D721Med (cell line): ENCODE measurements at regions not wholly inside any gene's neighbourhood (a gene's known extent, or its start where the extent isn't known, plus 50 kb on each side); places are given as distances from the start of the nearest gene placed in this dataset.

Experiments
- DNase-seq: peaks from one replicate; pipeline ENCODE4 v3.0.0; 2011; ENCODE audit warnings: low spot score; ENCODE audit not compliant: insufficient read length
- FAIRE-seq: peaks from 2 replicates; lab custom pipeline; 2011; peaks lifted over from hg19 to GRCh38; lab: Jason Lieb, UNC
- TF ChIP-seq, protein P1 (sequence below): IDR thresholded peaks from 2 replicates; pipeline ENCODE4 v1.5.1; 2012; ENCODE audit warnings: mild to moderate bottlenecking, control low read depth; ENCODE audit not compliant: insufficient read depth; ENCODE audit errors: missing control alignments

DNA sequence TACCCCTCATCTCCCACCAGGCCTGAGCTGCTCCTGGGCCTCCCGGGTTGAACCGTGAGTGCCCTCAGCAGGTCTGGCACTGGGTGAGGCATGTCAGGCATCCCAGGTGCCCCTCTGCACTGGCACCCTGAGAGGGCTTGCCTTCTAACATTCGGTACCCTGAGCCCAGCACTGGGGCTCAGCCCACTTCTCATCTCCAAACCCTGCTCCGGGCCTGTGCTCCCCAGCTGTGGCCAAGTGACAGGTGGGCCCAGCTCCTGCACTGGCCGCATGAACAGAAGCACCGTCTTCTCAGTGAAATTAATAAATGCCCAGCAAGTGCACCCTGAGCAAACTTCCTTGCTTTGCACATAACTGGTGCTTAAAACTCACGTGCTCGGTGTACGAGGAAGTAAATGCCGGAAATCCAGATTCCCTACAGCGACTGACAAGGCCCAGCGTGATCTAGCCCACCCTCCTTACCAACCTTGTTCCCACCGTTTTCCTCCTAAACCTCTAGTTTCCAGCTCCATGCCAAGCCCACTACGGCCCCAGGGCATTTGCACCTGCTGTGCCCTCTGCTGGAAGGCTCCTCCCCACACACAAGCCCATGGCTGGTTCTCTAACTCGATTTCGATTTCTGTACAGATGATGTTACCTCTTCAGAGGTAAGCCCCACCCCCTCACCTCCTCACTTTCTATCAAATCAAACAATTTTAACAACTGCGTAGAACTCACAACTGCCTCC lies 115.2 kb upstream of the NCOR2 start:
- TF ChIP-seq, protein P1, sequence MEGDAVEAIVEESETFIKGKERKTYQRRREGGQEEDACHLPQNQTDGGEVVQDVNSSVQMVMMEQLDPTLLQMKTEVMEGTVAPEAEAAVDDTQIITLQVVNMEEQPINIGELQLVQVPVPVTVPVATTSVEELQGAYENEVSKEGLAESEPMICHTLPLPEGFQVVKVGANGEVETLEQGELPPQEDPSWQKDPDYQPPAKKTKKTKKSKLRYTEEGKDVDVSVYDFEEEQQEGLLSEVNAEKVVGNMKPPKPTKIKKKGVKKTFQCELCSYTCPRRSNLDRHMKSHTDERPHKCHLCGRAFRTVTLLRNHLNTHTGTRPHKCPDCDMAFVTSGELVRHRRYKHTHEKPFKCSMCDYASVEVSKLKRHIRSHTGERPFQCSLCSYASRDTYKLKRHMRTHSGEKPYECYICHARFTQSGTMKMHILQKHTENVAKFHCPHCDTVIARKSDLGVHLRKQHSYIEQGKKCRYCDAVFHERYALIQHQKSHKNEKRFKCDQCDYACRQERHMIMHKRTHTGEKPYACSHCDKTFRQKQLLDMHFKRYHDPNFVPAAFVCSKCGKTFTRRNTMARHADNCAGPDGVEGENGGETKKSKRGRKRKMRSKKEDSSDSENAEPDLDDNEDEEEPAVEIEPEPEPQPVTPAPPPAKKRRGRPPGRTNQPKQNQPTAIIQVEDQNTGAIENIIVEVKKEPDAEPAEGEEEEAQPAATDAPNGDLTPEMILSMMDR: no peak
- no peak for FAIRE-seq
- no peak for DNase-seq

DNA sequence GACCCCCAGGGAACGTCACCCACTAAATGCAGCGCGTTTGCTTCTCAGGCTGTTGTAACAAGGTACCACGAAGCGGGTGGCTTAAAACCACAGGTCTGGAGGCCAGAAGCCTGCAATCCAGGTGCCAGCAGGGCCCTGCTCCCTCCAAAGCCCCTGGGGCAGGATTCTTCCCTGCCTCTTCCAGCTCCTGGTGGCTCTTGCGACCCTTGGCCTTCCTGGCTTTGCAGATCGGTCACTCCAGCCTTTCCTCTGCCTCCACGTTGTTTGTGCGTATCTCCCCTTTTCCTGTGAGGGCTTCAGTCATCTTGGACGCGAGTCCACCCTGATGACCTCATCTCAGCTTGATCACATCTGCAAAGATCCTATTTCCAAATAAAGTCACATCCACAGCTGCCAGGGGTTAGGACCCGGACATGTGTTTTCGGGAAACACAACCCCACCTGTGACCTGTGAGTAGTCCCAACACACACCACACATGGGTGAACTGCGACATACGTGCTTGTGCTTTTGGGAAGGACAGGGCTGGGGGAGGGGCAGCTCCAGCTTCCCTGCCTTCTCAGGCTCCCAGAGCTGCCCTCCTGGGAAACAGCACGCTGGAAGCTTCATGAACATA lies 114.5 kb upstream of the NCOR2 start:
- FAIRE-seq: no peak
- no peak for DNase-seq
- TF ChIP-seq, protein P1: no peak

DNA sequence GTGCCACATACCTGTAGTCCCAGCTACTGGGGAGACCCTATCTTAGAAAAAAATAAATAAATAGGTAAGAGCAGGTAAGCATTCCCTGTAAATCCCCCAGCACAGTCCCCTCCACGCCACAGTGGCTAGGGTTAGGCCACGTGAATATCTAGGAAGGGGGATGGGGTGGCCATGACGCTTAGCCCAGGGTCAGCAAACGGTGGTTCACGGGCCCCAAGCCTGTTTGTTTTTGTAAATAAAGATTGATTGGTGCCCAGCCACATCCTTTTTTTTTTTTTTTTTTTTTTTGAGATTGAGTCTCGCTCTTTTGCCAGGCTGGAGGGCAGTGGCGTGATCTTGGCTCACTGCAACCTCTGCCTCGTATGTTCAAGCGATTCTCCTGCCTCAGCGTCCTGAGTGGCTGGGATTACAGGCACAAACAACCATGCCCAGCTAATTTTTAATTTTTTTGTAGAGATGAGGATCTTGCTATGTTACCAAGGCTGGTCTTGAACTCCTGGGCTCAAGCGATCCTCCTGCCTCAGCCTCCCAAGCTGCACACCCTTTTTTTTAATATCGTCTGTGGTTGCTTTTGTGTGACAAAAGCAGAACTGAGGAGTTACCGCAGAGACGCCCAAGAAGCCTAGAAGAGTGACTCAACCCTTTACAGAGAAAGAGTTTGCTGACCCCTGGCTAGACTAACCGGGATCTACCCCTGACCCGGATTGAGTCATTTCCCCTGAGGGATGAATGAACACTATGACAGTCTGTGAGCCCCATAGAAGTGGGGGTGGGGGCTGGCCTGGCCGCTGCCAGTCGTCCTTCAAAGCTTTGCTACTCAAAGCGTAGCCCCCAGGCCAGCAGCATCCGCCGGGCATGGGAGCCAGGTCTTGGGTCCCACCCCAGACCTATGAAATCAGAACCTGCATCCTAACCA lies 113.7 kb upstream of the NCOR2 start:
- TF ChIP-seq, protein P1: no peak
- no peak for FAIRE-seq
- no peak for DNase-seq

DNA sequence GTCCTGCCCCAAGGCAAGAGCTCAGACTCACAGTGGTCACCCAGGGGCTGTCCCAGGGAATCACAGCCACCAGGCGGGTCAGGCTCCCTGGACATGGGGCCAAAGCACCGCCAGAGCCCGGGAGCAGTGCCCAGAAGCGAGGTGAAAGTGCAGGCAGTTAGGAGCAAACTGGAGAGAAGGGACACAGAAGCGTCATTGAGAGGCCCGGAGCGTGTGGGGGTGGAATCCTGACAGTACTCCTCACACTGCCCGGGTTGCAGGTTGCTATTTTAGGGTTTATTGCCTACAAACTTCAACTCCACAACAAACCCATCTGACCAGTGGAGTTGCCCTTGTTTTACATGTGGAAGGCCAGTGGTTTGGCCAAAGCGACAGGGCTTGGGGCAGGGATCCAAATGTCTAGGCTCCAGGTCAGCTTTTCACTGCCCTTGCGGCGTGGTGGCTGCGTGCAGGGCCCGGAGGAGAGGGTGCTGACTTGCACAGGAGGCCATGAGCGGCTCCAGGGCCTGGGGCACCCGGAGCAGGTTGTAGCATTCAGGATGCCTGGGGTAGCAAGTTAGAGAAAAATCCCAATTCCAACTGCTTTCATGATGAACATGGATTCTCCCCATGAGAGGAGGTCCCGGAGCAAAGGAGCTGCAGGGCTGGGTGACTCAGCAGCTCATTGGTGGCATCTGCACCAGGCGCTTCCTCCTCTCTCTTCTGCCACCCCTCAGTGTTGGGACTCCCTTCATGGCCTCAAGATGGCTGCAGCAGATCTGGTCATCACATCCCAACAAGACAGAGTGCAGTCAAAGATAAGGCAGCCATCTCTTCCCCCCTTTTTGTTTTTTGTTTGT lies 112.3 kb upstream of the NCOR2 start:
- TF ChIP-seq, protein P1: no peak
- no peak for FAIRE-seq
- no peak for DNase-seq

DNA sequence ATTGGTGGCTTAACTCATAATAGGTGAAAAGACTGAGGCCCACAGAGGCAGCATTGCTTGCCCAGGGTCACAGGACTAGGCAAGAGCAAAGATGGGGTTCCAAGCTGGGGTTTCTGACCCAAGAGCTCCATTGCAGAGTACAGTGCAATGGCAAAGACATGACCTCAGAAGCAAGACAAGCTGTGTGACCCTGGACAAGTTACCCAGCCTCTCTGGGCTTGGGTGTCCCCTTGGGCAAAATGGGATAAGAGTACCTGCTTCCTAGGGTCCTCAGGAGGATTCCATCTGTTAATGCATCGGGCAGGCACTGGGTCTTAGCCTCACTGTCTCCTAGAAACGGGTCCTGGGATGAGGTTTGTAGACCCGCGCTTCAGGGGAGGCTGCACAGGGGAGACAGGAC lies 111.6 kb upstream of the NCOR2 start:
- TF ChIP-seq, protein P1: no peak
- DNase-seq: no peak
- no peak for FAIRE-seq

DNA sequence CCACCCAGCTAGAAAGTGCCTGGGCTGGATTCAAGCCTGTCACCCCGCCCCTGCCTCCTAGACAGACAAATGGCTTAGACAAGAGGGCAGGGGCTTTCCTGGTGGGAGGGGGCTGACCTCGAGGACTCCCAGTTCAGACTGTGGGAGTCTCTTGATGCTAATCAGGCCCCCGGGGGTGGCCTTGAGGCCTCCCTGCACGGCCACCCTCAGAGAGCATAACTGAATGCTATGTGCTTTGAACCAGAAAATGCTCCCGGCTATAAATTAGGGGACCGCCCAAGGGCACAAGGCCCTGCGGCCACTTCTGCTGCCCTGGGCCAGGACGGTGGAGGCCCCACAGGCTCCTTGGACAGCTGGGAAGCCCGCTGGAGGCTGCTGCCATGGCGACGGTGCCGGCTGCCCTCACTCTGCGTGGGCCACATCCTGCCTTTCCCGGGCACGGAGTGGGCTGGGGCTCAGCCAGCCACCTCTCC lies 111.0 kb upstream of the NCOR2 start:
- no peak for DNase-seq
- TF ChIP-seq, protein P1: no peak
- no peak for FAIRE-seq
